ENCODE measurements at regions not wholly inside any gene's neighbourhood (a gene's known extent, or its start where the extent isn't known, plus 50 kb on each side); places are given as distances from the start of the nearest gene placed in this dataset.
A peak's percentile ranks its signal among the peaks of the same experiment; 100 is the strongest.
"Not testable (repeated sequence)": the region's sequence is repeated elsewhere in the genome, so short reads cannot be mapped to it uniquely, and the experiment has no call there.

DNA sequence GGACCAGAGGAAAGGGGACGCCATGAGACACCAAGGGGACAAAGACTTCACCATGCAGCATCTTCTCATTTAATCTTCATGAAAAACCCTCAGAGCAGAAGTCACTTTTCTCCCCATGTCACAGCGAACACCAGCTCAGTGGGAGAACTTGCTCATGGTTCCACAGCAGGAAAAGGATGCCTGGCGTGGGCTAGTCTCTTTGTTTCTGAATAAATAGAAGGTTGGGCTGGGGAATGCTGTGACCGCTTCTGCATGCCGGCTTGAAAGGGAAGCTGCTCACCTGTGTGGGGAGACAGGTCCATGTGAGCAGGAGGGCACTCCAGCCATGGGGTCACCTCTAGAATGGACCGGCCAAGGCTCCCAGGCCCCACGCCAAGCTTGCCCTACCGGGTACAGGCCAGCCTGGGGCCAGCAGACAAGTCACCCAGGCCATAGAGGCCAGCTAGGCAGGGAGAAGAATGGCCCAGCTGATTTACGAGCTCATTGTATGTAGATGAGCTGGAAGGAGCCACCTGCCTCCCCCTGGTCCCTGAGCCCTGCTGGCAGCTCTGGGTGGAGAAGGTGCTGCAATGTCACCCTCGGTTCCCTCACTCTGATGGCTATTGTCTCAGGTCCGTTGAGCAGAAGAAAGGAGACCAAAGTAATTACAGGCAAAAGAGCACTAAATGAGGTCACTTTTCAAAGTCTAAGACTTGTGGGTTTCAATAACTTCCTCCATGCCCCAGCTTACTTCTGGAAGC, 82.0 kb upstream of the PDZD8 start:
- Histone ChIP-seq H3K9me2 (ENCODE audit: insufficient read depth) (no peaks in the 10 kb centered on the region), H3K27me3 (ENCODE audit: insufficient read depth, low read depth) (no peaks in the 10 kb centered on the region), H3K4me3 (no peak overlapping the region), H3K36me3 (ENCODE audit: low read depth) (no peaks in the 10 kb centered on the region), H3K9me3 (ENCODE audit: insufficient read depth, low read depth) (no peaks in the 10 kb centered on the region), H3K4me2 (peak overlapping the region; percentile 61), H3K4me1 (replicated peaks; ENCODE audit: insufficient read depth) (peaks cover 62% of the 10 kb centered on the region), H3F3A (ENCODE audit: insufficient read depth, low read depth) (peaks cover 8% of the 10 kb centered on the region; the same call in 1 of the 2 replicates), H3K27ac (peak overlapping the region; percentile 88), H4K20me1 (ENCODE audit: insufficient read depth) (no peaks in the 10 kb centered on the region), H2AFZ (no peak overlapping the region), H3K79me2 (ENCODE audit: low read depth) (no peaks in the 10 kb centered on the region)
- ChIA-PET CTCF (no interaction called here), POLR2A (ENCODE audit: unreplicated experiment) (interaction anchor here (0.5 kb wide), 1 partner anchor 82 kb away, joined by 4 read pairs; the partner anchor contains the start of gene PDZD8)
- peak in 1 of 2 experiments; percentile 42 for DNase-seq
- intact Hi-C loops (cut with micrococcal nuclease; ENCODE audit: unreplicated experiment): no loop called here
- BruUV-seq (replicated peaks): no TSS peak
- no peak for TF ChIP-seq EZH2 (IDR thresholded peaks at IDR 0.05; ENCODE audit: low read depth)
- TF ChIP-seq, protein P1, sequence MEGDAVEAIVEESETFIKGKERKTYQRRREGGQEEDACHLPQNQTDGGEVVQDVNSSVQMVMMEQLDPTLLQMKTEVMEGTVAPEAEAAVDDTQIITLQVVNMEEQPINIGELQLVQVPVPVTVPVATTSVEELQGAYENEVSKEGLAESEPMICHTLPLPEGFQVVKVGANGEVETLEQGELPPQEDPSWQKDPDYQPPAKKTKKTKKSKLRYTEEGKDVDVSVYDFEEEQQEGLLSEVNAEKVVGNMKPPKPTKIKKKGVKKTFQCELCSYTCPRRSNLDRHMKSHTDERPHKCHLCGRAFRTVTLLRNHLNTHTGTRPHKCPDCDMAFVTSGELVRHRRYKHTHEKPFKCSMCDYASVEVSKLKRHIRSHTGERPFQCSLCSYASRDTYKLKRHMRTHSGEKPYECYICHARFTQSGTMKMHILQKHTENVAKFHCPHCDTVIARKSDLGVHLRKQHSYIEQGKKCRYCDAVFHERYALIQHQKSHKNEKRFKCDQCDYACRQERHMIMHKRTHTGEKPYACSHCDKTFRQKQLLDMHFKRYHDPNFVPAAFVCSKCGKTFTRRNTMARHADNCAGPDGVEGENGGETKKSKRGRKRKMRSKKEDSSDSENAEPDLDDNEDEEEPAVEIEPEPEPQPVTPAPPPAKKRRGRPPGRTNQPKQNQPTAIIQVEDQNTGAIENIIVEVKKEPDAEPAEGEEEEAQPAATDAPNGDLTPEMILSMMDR (conservative IDR thresholded peaks at IDR 0.05): no peak

DNA sequence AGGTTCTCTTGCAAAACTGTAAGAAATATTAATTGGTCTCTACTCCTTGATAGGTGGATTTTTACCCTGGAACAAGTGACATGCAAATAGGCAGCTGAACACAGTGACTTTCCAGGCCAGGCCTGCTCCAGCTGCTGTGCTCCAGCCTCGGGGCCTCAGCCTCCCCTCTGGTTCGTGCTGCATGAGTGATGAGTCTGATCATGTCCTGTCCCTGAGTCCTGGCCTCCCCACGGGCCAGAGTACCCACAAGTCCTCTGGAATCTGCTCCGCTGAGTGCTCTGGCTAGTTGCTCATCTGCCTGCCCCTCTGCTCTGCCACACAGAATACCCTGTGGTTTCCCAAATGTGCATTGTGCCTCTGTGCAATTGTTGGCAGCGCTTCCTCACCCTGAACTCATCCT, 80.1 kb upstream of the PDZD8 start:
- no peak overlapping the region for H3K27ac ChIP-seq
- TF ChIP-seq, protein P1 (conservative IDR thresholded peaks at IDR 0.05): no peak
- no peak for TF ChIP-seq EZH2 (IDR thresholded peaks at IDR 0.05; ENCODE audit: low read depth)
- no peaks in the 10 kb centered on the region for H3K9me3 ChIP-seq (ENCODE audit: insufficient read depth, low read depth)
- no peak overlapping the region for H3K4me2 ChIP-seq
- no peak overlapping the region for H2AFZ ChIP-seq
- no peaks in the 10 kb centered on the region for H3K9me2 ChIP-seq (ENCODE audit: insufficient read depth)
- no peak overlapping the region for H3K4me3 ChIP-seq
- POLR2A ChIA-PET (ENCODE audit: unreplicated experiment): no interaction called here
- H3K79me2 ChIP-seq (ENCODE audit: low read depth): no peaks in the 10 kb centered on the region
- no peaks in the 10 kb centered on the region for H4K20me1 ChIP-seq (ENCODE audit: insufficient read depth)
- no peak for DNase-seq
- no TSS peak for BruUV-seq (replicated peaks)
- intact Hi-C loops (cut with micrococcal nuclease; ENCODE audit: unreplicated experiment): no loop called here
- H3K36me3 ChIP-seq (ENCODE audit: low read depth): no peaks in the 10 kb centered on the region
- CTCF ChIA-PET: no interaction called here
- peaks cover 8% of the 10 kb centered on the region; the same call in 1 of the 2 replicates for H3F3A ChIP-seq (ENCODE audit: insufficient read depth, low read depth)
- peaks cover 46% of the 10 kb centered on the region for H3K4me1 ChIP-seq (replicated peaks; ENCODE audit: insufficient read depth)
- H3K27me3 ChIP-seq (ENCODE audit: insufficient read depth, low read depth): no peaks in the 10 kb centered on the region

DNA sequence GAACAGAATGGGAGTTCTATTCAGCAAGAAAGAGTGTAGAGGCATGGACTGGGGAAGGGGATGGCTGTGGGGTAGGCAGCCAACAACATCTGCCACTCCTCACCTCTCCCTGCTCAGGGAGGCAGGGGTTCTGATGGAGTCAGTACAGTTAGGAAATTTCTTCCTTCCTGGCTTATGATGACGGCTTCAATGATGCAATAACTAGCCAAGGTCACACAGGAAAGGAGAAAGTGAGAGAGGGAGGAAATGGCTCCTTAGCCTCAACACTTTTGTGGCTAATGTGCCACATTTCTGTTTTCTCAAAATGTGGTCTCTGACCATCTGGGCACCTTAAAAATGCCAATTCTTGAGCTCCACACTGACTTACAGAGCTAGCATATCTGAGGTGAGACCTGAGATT, 79.3 kb upstream of the PDZD8 start:
- intact Hi-C loops (cut with micrococcal nuclease; ENCODE audit: unreplicated experiment): no loop called here
- POLR2A ChIA-PET (ENCODE audit: unreplicated experiment): no interaction called here

DNA sequence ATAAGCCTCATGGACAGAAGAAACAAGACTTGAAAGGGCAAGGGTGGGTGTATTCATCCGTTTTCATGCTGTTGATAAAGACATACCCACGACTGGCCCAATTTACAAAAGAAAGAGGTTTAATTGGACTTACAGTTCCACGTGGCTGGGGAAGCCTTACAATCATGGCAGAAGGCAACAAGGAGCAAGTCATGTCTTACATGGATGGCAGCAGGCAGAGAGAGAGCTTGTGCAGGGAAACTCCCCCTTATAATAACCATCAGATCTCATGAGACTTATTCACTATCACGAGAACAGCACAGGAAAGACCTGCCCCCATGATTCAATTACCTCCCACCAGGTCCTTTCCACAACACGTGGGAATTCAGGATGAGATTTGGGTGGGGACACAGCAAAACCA, 78.2 kb upstream of the PDZD8 start:
- POLR2A ChIA-PET (ENCODE audit: unreplicated experiment); H3K27me3 ChIP-seq (ENCODE audit: insufficient read depth, low read depth); H3K9me2 ChIP-seq (ENCODE audit: insufficient read depth); H3K27ac ChIP-seq; H2AFZ ChIP-seq; CTCF ChIA-PET; BruUV-seq (replicated peaks); H3K36me3 ChIP-seq (ENCODE audit: low read depth); H3K79me2 ChIP-seq (ENCODE audit: low read depth); H3K9me3 ChIP-seq (ENCODE audit: insufficient read depth, low read depth); intact Hi-C loops (cut with micrococcal nuclease; ENCODE audit: unreplicated experiment); H4K20me1 ChIP-seq (ENCODE audit: insufficient read depth); H3F3A ChIP-seq (ENCODE audit: insufficient read depth, low read depth); H3K4me2 ChIP-seq; DNase-seq; H3K4me3 ChIP-seq: not testable (repeated sequence)
- peaks cover 46% of the 10 kb centered on the region for H3K4me1 ChIP-seq (replicated peaks; ENCODE audit: insufficient read depth)

More for the DNA sequence above, 79.3 kb upstream of the PDZD8 start:
- no peaks in the 10 kb centered on the region for H3K79me2 ChIP-seq (ENCODE audit: low read depth)
- no peaks in the 10 kb centered on the region for H3K9me2 ChIP-seq (ENCODE audit: insufficient read depth)
- no peaks in the 10 kb centered on the region for H3K36me3 ChIP-seq (ENCODE audit: low read depth)
- no peaks in the 10 kb centered on the region for H3K9me3 ChIP-seq (ENCODE audit: insufficient read depth, low read depth)
- DNase-seq: no peak
- no peak overlapping the region; the same call in 1 of the 2 replicates for H3K4me2 ChIP-seq
- peaks cover 8% of the 10 kb centered on the region; the same call in 1 of the 2 replicates for H3F3A ChIP-seq (ENCODE audit: insufficient read depth, low read depth)
- no peaks in the 10 kb centered on the region for H4K20me1 ChIP-seq (ENCODE audit: insufficient read depth)
- peaks cover 46% of the 10 kb centered on the region for H3K4me1 ChIP-seq (replicated peaks; ENCODE audit: insufficient read depth)
- H3K27ac ChIP-seq: 0 out of 2 replicates have a peak overlapping the region, but pooled peaks have one; percentile 24
- no peak overlapping the region for H3K4me3 ChIP-seq
- H2AFZ ChIP-seq: no peak overlapping the region
- no peaks in the 10 kb centered on the region for H3K27me3 ChIP-seq (ENCODE audit: insufficient read depth, low read depth)
- TF ChIP-seq, protein P1 (conservative IDR thresholded peaks at IDR 0.05): no peak
- no peak for TF ChIP-seq EZH2 (IDR thresholded peaks at IDR 0.05; ENCODE audit: low read depth)
- BruUV-seq (replicated peaks): no TSS peak
- CTCF ChIA-PET: no interaction called here

Measured in PC-9 (cell line).